ENCODE measurements at regions not wholly inside any gene's neighbourhood (a gene's known extent, or its start where the extent isn't known, plus 50 kb on each side); places are given as distances from the start of the nearest gene placed in this dataset.

DNA sequence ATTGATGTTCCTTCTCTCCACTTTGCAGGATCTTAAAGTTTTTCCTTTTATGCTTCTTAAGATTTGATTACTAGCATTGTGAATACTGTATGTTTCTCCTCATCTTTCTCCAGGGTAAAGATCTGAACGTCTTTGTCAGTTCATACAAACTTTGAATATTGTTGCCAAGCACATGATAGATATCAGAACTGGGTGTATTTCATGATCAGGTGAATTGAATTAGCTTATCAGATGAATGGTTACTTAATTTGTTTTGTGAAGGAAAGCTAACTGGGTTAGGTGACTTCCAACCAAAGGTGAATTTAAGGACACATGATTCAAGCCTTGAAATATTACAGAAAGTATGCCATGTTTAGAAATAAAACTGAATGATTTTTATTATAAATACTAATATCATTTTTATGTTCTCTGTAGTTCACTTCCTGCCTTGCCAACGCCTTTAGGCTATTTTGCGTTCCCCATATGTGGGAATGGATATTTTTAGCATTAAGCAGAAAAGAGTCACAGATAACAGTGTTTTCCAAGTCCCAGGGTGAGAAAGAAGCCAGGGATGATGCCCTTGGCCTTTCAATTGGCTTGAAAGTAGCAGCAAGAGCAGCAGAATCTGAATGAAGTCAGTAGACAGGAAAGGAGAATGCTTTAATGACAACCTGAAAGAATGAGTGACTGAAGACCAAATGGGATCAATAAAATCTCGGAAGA is 752.1 kb downstream of the NCAM2 start:
- 44% methylated on average over 4 of the region's 4 CpGs for WGBS (ENCODE audit: low lambda C conversion rate)
- Histone ChIP-seq H3F3A (replicated peaks; ENCODE audit: insufficient read depth) (peaks cover 6% of the 10 kb centered on the region), H3K79me2 (ENCODE audit: insufficient read depth) (no peaks in the 10 kb centered on the region), H3K9me3 (no peaks in the 10 kb centered on the region), H3K36me3 (replicated peaks in 1 of 2; ENCODE audit: control insufficient read depth in 1 of 2, insufficient read depth in 2 of 2, low read length in 1 of 2) (no peaks in the 10 kb centered on the region), H3K4me1 (ENCODE audit: control insufficient read depth in 1 of 2, insufficient read depth in 2 of 2, low read depth in 1 of 2, low read length in 1 of 2) (peaks cover 0 to 8% of the 10 kb centered on the region in 2 experiments; a peak in 2 of 4 replicates), H3K4me3 (ENCODE audit: low read depth in 2 of 2, low read length in 1 of 2) (no peak overlapping the region), H3K27ac (ENCODE audit: low read depth in 2 of 2, low read length in 1 of 2) (peak overlapping the region in 1 of 2 experiments; percentile 39; a peak in 1 of 4 replicates), H3K27me3 (ENCODE audit: insufficient read depth) (no peaks in the 10 kb centered on the region), H4K20me1 (ENCODE audit: insufficient read depth) (no peaks in the 10 kb centered on the region), H3K9me2 (no peaks in the 10 kb centered on the region), H2AFZ (ENCODE audit: low read depth) (peak overlapping the region; percentile 30; the same call in 1 of the 2 replicates), H3K9ac (no peak overlapping the region), H3K4me2 (no peak overlapping the region)
- POLR2A ChIA-PET = no interaction called here
- TF ChIP-seq GATA2 (CRISPR knock-in tag; IDR thresholded peaks at IDR 0.05) = peak; percentile 60; the same call in 1 of the 2 replicates
- TF ChIP-seq, protein P1, sequence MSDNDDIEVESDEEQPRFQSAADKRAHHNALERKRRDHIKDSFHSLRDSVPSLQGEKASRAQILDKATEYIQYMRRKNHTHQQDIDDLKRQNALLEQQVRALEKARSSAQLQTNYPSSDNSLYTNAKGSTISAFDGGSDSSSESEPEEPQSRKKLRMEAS (IDR thresholded peaks at IDR 0.05; ENCODE audit: low read depth) = no peak
- peak; percentile 5 for DNase-seq
- CTCF ChIA-PET = interaction anchor here (1.4 kb wide), 1 partner anchor 172 kb away, joined by 4 read pairs; no protein-coding TSS in a partner anchor

DNA sequence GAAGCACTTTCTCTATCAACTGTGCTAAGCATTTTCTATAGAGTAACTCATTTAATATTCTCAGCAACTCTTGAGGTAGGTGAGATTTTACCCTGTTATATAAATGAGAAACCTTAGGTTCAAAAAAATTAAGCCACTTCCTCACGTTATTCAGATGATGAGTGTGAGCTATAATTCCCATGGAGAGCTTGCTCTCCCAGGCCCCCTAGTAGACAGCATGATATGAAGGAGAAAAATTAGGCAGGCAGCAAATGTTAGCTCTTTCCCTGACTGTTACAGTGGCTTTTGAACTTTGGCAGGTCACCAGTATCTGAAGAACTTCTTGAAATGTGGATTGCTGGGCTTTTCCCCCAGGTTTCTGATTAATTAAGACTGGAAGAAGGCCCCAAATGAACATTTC is 753.1 kb downstream of the NCAM2 start:
- Histone ChIP-seq H3F3A (replicated peaks; ENCODE audit: insufficient read depth) (peaks cover 6% of the 10 kb centered on the region), H3K27ac (ENCODE audit: low read depth in 2 of 2, low read length in 1 of 2) (no peak overlapping the region), H3K4me3 (ENCODE audit: low read depth in 2 of 2, low read length in 1 of 2) (no peak overlapping the region), H3K27me3 (ENCODE audit: insufficient read depth) (no peaks in the 10 kb centered on the region), H4K20me1 (ENCODE audit: insufficient read depth) (no peaks in the 10 kb centered on the region), H3K9ac (no peak overlapping the region), H3K9me3 (no peaks in the 10 kb centered on the region), H3K36me3 (replicated peaks in 1 of 2; ENCODE audit: control insufficient read depth in 1 of 2, insufficient read depth in 2 of 2, low read length in 1 of 2) (no peaks in the 10 kb centered on the region), H3K79me2 (ENCODE audit: insufficient read depth) (no peaks in the 10 kb centered on the region), H3K4me2 (no peak overlapping the region), H3K4me1 (ENCODE audit: control insufficient read depth in 1 of 2, insufficient read depth in 2 of 2, low read depth in 1 of 2, low read length in 1 of 2) (peaks cover 0 to 8% of the 10 kb centered on the region in 2 experiments; a peak in 2 of 4 replicates), H2AFZ (ENCODE audit: low read depth) (no peak overlapping the region), H3K9me2 (no peaks in the 10 kb centered on the region)
- ChIA-PET POLR2A (no interaction called here), CTCF (interaction anchor here (0.9 kb wide), 1 partner anchor 56 kb away, joined by 3 read pairs; no protein-coding TSS in a partner anchor)
- TF ChIP-seq NFIC (IDR thresholded peaks at IDR 0.05; ENCODE audit: borderline replicate concordance) (no peak), RCOR1 (IDR thresholded peaks at IDR 0.05; ENCODE audit: low read length) (no peak), TEAD4 (IDR thresholded peaks at IDR 0.05; ENCODE audit: borderline replicate concordance, insufficient read depth) (no peak), RFX5 (IDR thresholded peaks at IDR 0.05; ENCODE audit: low read length) (no peak), SIN3A (IDR thresholded peaks at IDR 0.05; ENCODE audit: borderline replicate concordance, low read depth, low read length) (no peak), TCF12 (IDR thresholded peaks at IDR 0.05) (no peak), NRF1 (IDR thresholded peaks at IDR 0.05; ENCODE audit: low read depth, low read length) (no peak), SMC3 (IDR thresholded peaks at IDR 0.05; ENCODE audit: low read depth, low read length) (no peak), MEF2A (IDR thresholded peaks at IDR 0.05; ENCODE audit: borderline replicate concordance, low read depth) (no peak)
- TF ChIP-seq, protein P2, sequence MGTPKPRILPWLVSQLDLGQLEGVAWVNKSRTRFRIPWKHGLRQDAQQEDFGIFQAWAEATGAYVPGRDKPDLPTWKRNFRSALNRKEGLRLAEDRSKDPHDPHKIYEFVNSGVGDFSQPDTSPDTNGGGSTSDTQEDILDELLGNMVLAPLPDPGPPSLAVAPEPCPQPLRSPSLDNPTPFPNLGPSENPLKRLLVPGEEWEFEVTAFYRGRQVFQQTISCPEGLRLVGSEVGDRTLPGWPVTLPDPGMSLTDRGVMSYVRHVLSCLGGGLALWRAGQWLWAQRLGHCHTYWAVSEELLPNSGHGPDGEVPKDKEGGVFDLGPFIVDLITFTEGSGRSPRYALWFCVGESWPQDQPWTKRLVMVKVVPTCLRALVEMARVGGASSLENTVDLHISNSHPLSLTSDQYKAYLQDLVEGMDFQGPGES (IDR thresholded peaks at IDR 0.05; ENCODE audit: low read depth, low read length) = no peak
- TF ChIP-seq, protein P3, sequence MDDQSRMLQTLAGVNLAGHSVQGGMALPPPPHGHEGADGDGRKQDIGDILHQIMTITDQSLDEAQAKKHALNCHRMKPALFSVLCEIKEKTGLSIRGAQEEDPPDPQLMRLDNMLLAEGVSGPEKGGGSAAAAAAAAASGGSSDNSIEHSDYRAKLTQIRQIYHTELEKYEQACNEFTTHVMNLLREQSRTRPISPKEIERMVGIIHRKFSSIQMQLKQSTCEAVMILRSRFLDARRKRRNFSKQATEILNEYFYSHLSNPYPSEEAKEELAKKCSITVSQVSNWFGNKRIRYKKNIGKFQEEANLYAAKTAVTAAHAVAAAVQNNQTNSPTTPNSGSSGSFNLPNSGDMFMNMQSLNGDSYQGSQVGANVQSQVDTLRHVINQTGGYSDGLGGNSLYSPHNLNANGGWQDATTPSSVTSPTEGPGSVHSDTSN (IDR thresholded peaks at IDR 0.05) = no peak
- DNase-seq = no peak
- 60% methylated on average over 1 of the region's 1 CpG for WGBS (ENCODE audit: low lambda C conversion rate)

All from SK-N-SH (cell line).